SW 1271 (cell line): ENCODE measurements at regions not wholly inside any gene's neighbourhood (a gene's known extent, or its start where the extent isn't known, plus 50 kb on each side); places are given as distances from the start of the nearest gene placed in this dataset.

Experiments
- DNase-seq, 2 experiments: peaks; one replicate each; lab custom pipeline; 2025; lab: John Stamatoyannopoulos, UW

- DNase-seq = no peak
These were observed 269.8 kb upstream of the KLF6 start for GRCh38 chr10:4054656-4055435.

DNA sequence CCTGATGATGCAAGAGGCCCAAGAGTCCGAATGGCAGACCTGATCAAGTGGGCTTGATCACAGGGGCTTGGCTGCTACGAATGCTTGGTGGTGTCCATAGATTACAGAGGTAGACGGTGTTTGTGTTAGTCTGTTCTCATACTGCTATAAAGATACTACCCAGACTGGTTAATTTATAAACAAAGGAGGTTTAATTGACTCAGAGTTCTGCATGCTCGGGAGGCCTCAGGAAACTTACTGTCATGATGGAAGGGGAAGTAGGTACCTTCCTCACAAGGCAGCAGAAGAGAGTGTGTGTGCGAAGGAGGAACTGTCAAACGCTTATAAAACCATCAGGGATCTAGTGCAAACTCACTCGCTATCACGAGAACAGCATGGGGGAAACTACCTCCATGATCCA, 268.9 kb upstream of the KLF6 start:
- no peak for DNase-seq

DNA sequence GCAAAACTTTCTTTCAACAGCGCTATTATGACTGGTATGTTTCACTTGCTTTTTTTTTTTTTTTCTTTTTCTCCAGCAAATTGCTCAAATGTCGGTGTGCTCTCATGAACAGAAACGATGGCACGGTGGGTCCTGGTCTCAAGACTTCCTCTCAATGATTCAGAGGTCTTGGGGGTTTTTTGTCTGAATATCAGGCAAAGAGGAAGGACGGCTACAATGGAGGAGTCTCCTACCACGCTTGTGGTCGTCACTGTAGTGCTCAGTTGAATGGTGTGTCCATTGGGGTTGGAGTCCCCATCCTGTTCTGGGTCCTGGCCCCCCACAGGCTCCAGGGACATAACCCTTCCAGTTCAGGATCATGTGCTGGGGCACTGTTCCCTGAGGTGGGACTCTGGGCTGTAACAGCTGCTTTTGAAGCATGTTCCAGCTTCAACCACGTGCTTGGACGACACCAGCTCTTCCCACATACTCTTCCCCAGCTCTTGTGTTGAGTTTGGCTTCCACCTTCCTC, 266.7 kb upstream of the KLF6 start:
- no peak for DNase-seq

DNA sequence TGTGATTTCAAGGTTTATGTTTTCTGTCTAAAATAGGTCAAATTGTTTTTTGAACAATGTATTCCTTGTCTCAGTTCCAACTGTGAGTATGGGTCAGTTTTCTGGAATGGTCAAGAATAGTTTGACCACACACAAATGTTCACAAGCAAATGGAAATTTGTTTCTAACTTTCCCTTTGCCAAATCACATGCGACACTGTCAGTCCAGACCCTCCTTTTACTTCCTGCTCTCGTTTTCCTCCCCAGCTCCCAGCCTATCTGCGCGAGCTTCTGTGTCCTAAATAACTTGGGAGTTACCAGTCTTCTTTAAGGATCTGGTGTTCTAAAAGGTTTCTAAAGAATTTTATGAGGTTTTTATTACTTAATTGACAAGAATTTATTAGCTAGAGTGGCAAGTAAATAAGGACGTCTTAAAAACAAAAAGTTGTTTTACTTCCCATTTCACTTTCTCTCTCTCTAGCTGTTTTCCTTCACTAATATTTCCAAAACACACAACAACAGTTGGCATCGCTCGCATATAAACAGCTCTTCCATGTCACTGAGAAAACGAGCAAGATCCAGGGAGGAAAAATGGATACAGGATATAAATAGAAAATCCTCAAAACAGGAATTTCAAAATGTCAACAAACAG, 266.1 kb upstream of the KLF6 start:
- DNase-seq = no peak

GRCh38 chr10:4050061-4050460, 265.1 kb upstream of the KLF6 start:
- no peak for DNase-seq

DNA sequence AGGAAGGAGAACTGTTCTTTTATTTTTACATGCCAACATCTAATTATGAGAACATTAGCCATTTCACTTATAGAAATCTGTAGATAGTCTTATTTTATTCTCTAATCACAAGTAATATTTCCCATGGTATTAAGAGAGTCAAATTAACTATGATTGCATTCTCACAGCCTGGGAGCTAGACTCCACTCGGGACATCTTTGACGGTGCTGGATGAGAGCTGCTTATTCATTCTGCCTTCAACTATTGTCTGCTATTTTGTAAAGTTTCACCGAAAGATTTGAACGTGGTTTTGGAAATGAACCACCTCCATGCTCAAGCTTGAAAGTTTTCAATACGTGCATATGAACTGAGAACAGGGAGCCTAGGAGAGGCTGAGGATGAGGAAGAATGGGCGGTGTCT, 264.3 kb upstream of the KLF6 start:
- DNase-seq = no peak

DNA sequence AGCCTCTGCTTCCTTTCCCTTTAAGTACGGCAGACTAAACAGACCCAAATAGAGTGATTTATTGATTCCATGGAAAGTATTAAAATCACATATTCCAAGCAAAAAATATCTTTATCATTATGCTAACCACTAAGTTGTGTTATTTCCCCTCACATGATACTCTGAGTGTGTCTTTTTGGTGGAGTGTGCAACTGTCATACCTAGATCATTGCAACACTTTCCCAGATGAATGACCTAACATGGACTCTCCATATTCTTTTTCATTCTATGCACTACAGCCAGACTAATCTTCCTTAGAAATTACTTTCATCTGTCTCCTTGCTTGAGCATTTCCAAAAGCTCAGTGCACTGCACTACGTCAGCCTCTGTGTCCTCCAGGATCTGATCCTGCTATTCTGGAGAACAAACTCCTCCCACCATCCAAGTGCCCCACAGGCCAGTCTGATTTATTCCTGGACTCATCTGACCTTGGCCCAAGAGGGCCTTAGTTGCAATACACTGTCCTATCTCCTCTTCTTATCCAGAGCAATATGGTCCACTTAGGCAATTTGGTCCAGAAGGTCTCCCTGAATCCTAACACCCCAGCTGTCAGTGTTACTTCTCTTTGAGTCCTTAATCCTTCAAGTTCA, 263.3 kb upstream of the KLF6 start:
- DNase-seq = no peak

DNA sequence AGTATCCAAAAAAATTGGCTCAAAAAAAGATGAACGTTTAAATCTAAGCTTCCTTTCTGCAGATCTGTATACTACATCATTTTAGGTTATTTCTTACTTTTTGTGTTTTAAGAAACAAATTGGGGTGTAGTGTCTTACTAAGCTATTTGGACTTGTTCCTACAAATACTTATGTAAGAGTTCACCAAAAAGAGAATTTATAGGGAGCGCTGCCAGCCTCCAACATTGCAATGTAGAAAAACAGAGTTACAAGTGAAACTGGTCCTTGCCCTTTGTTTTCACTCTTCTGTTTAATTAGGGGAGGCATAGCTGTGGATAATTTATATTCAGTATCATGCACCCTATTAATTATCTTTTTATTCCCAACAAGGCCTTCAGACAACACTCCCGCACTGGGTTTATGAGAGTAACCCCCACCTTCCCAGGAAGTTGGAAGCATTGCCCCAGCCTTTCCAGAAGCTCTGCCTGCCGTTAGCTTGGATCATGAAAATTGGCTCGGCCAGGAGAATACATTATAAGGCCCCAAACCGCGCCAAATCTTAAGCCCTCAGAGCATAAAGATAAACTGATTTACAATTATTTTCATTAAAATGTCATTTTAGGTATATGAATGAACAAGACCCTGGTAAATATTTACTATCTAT, 261.8 kb upstream of the KLF6 start:
- DNase-seq = no peak

DNA sequence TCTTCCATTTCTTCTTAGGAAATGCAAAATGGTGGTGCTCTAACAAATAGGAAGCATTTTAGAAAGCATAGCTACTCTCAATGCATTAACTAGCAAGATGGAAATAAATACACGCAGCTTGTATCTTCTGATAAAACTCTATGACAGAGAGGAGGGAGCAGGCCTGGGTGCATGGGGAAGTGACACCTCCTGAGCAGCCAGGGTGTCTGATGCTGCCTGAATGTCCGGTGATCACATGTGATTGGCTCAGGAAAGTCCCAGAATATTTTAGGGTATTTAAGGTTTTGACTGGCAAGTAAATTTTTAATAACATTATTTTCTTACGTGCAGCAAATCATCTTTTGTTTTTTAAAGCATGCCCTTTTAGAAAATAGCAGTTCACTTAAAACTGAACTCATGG, 261.0 kb upstream of the KLF6 start:
- DNase-seq = no peak

DNA sequence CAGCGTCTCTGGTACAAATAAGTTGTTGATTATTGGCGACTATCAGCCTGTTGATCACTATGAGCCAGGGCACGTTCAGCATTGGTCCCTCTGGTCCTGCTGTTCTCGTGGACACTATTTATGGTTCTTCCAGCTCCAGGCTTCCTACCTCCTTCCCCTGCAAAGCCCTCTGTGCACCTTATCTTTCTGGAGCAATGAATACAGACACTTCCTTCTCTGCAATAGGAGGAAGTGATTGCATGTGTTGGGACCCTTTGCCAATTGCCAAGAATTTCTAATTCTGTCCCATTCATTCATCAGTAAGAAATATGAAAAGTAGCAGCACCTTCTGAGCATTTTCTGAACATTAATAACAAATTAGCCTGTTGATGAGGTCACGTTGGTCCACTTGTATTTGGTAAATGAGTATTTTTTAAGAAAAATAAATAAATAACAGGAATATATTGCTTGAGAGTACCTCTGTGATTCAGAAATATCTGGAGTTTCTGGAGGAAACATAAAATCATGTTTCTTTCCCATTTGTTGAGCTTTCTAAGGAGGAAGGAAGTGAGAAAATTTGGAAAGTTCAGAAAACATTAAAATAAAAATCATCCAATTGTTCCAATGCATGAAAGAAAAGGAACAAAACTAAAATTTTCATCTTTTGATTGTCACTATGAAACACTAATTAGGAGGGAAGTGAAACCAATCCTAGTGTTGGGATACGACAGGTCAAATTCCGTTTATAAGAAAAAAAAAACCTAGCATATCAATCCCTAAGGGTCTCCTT, 259.1 kb upstream of the KLF6 start:
- DNase-seq = no peak

DNA sequence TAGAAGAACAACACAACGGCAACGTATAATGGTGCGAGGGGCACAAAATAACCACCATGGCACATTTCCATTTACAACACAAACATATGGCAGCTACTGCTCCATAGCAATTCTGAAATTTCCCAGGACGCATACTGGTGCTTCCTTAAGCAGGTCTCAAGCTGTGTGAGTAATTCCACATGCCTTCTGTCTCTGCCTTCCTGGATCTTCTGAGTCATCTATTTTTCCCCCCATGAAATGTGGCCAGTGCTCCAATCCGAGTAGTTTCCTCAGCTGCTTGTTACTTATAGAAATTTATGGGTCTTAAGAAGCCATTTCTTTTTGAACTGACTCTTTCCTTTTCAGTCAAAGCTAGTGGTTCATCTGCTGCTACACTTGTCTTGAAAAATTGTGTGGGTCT, 256.6 kb upstream of the KLF6 start:
- no peak for DNase-seq

- DNase-seq = no peak
These were observed 253.0 kb upstream of the KLF6 start for GRCh38 chr10:4038000-4038399.

- no peak for DNase-seq
These were observed 250.6 kb upstream of the KLF6 start for GRCh38 chr10:4035599-4035945.

DNA sequence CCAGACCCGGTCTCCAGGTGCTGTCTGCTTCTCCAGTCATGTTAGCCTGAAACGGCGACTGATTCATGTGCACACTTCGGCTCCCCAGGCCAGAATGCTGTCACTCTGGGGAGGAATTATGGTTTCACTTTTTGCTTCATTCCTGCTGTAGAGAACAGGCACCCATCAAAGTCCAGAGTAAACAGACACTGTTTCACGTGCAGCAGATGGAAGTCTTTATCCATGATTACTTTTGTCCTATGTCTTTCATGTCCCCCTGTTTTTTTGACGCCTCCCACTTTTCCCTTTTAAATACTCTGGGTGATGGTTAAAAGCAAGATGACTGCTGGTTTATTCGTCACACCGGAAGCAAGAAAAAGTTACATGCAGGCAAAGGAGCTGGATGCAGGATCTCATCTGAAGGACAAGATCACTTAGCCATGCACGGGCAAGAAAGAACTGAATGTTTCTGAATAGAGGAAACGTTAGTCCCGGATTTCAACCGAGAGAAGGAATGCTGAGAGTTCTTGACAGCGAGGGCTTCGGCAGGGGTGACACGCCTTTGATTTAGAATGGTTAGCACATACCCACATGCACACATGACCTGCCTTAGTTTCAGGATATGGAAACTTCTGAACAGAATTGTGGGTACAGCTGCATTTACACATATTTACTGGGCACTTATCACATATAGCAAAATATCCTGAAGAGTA, 250.0 kb upstream of the KLF6 start:
- no peak for DNase-seq

DNA sequence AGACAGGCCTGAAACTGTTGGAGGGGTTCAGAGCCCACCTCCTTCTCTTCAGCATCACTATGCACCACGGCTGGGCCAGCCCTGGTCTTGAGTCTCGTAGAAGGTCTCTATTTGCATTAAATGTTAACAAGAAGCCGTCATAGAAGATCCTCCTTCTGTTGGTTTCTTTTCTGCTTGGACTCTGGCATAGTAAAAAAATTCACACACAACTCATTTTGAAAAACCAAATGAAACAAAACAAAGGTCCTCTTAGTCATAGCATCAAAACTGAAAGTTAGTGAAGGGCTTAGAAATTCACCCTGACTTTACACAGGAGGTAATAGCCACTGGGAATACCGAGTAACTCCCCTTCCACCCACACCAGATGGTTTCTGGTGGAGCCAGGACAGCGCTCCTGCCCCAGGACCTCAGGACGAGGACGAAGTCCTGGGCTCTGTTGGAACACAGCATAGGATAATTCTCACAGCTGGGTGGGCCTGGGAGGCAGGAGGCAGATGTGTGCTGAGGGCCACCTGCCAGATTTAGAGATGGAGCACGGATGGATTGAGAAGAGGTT, 248.4 kb upstream of the KLF6 start:
- DNase-seq = no peak

- DNase-seq = no peak
These were observed 244.9 kb upstream of the KLF6 start for GRCh38 chr10:4029866-4030265.

DNA sequence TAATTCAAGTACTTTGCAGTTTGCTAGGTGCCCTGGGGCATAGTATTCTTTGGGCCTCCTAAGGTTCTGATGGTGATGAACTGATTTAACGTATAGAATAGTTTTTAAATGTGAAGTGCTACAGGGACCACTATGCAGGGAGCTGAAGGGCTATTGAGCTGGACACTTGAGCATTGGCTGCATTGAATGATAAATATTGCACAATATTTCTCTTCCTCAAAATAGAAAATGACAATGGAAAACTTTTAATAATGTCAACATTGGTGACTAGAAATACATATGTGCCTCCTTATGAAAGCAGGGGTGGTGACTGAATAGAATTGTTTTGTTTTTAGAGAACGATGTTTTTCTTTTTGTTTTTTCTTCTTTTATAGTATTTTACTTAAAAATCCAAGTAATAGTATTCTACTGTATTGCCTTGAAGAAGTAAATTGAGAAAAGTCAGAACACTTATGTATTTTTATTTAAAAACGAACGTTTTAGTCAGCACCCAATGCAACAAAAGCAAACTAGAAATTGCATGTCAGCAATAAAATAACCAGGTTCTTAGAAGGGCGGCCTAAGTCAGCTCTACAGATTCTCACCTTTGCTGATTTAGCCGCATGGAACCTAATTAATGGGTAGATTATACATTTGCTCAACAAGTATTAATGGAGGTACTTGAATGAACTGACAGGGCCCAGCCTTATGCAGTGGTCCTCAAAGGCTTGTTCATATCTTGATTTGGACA, 244.0 kb upstream of the KLF6 start:
- no peak for DNase-seq

DNA sequence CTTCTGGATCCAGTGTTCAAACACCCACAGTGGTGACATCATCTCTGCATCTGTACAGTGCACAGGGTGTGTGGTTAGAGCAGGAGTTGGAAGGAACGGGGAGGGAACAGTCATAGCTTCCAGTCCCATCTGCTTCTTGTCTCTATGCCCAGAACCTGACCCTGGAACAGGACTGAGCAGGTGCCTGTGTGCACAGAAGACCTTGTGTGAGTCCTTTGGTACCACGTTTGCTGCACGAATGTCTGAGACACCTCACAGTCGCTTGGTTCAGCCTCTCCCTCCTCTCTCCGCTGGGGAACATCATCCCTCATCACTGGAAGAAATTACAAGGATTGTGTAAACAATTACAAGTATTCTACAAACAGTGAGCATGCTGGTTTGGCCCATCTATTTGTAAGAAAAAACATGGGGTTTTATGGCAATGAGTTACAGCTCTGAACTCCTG, 243.0 kb upstream of the KLF6 start:
- no peak for DNase-seq

DNA sequence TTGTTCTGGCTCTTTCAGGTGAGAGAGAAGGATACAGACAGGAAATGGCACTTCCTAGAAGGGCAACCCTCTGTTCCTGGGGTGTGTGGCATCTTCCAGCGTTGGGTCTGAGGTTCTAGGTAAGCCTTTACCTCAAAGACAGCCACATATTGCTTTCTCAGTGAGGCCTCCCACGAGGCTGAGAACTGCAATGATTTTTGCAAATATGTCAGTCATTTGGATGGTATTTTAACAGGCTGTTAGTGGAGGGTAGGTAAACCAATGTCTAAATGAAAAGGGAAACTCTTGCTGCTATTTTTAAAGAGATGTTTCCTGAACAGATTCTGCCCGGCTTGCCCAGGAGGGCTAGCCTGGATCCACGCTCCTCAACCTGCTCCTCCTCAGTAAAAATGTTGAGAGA, 240.3 kb upstream of the KLF6 start:
- DNase-seq = no peak

DNA sequence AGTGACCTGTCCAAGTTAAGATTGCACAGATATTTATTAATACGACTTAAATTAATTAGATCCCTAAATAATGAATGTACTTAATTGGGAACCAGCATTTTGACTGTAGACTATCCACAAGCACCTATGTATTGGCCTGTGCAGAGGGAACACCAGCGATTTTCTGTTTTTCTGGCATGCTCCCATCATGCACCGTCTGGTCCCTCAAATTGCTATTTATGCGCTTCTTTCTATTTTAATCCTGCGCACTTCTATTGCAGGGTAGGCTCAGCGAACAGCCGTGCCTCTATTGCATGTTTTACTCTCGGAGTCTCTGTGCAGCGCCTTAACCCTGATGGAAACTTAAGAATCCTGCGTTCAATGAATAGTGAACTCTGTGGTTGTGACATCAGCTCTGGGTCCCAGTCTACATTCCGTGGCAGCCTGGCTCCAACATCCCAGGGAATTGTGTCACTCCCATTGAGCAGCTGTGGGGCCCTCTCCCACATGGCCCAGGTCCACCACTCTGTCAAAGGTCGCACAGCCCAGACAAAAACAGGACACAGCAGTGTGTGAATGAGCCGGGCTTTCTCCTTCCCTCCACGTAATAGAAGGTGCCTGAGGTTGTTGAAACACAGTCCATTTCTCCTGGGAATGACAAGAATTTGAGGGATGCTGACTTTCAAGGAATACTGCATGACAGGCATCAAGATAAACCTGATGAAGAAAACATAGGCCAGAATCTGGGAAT, 239.7 kb upstream of the KLF6 start:
- no peak for DNase-seq
